ENCODE measurements at regions not wholly inside any gene's neighbourhood (a gene's known extent, or its start where the extent isn't known, plus 50 kb on each side); places are given as distances from the start of the nearest gene placed in this dataset.
A peak's percentile ranks its signal among the peaks of the same experiment; 100 is the strongest.
"Not testable (repeated sequence)": the region's sequence is repeated elsewhere in the genome, so short reads cannot be mapped to it uniquely, and the experiment has no call there.

DNA sequence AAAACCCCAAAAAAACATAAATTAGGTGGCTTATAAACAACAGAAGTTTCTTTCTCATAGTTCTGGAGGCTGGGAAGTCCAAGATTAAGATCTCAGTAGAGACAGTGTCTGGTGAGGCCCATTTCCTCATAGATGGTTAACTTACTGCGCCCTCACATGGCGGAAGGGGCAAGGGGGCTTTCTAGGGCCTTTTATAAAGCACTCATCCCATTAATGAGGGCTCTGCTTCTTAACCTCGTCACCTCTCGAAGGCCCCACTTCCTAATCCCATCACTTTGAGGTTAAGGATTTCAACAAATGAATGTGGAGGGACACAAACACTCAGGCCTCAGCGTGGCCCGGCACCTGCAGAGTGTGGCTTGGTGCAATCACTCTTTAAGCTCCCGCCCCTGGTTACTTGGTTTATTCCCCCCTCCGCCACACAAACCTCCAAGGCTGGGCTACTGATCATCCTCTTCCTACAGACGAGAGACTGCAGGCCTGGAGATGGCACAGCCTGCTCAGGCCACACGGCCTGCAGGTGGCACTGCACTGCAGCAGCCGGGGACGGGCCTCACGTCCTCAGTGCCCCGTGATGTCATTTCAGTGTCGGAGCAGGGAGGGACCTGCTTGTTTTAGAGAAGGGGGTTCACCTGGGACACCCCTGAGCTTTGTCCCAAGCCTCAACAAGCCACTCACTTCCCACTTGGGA lies 188.9 kb upstream of the ZNF469 start:
- H3K4me3 Mint-ChIP-seq; H3K27me3 Mint-ChIP-seq; H3K36me3 Mint-ChIP-seq; H3K9me3 Mint-ChIP-seq (ENCODE audit: low read depth); H3K27ac Mint-ChIP-seq; H3K4me1 Mint-ChIP-seq; CTCF ChIA-PET: not testable (repeated sequence)
- peak; percentile 67 for ATAC-seq
- DNase-seq: peak; percentile 54

GRCh38 chr16:88194397-88195268 lies 188.1 kb upstream of the ZNF469 start:
- Mint-ChIP-seq H3K4me3 (no peak overlapping the region), H3K36me3 (peaks cover 3% of the 10 kb centered on the region), H3K27ac (no peak overlapping the region), H3K27me3 (no peaks in the 10 kb centered on the region), H3K4me1 (no peaks in the 10 kb centered on the region), H3K9me3 (ENCODE audit: low read depth) (peaks cover 4% of the 10 kb centered on the region)
- ATAC-seq (no peak), DNase-seq (no peak)
- CTCF ChIA-PET: interaction anchor here (1.1 kb wide), 1 partner anchor 236 kb away, joined by 3 read pairs; no protein-coding TSS in a partner anchor

- Mint-ChIP-seq H3K36me3 (peaks cover 3% of the 10 kb centered on the region), H3K9me3 (ENCODE audit: low read depth) (peaks cover 4% of the 10 kb centered on the region), H3K4me3 (no peak overlapping the region), H3K4me1 (no peaks in the 10 kb centered on the region), H3K27me3 (no peaks in the 10 kb centered on the region), H3K27ac (no peak overlapping the region)
- CTCF ChIA-PET: interaction anchor here (1.1 kb wide), 1 partner anchor 235 kb away, joined by 3 read pairs; no protein-coding TSS in a partner anchor
- DNase-seq (no peak), ATAC-seq (no peak)
Observed at GRCh38 chr16:88195269-88195705, 187.5 kb upstream of the ZNF469 start.

- H3K9me3 Mint-ChIP-seq (ENCODE audit: low read depth): peaks cover 4% of the 10 kb centered on the region
- H3K27ac Mint-ChIP-seq: no peak overlapping the region
- H3K27me3 Mint-ChIP-seq: no peaks in the 10 kb centered on the region
- peaks cover 3% of the 10 kb centered on the region for H3K36me3 Mint-ChIP-seq
- H3K4me3 Mint-ChIP-seq: no peak overlapping the region
- CTCF ChIA-PET: no interaction called here
- ATAC-seq (no peak), DNase-seq (no peak)
- H3K4me1 Mint-ChIP-seq: no peaks in the 10 kb centered on the region
Observed at GRCh38 chr16:88195911-88196465, 186.8 kb upstream of the ZNF469 start.

GRCh38 chr16:88196471-88197400 lies 186.0 kb upstream of the ZNF469 start:
- Mint-ChIP-seq H3K27me3 (no peaks in the 10 kb centered on the region), H3K27ac (no peak overlapping the region), H3K9me3 (ENCODE audit: low read depth) (peaks cover 4% of the 10 kb centered on the region), H3K36me3 (peaks cover 3% of the 10 kb centered on the region), H3K4me1 (no peaks in the 10 kb centered on the region), H3K4me3 (no peak overlapping the region)
- CTCF ChIA-PET: interaction anchor here (1.3 kb wide), 1 partner anchor 241 kb away, joined by 5 read pairs; no protein-coding TSS in a partner anchor
- ATAC-seq (no peak), DNase-seq (no peak)

DNA sequence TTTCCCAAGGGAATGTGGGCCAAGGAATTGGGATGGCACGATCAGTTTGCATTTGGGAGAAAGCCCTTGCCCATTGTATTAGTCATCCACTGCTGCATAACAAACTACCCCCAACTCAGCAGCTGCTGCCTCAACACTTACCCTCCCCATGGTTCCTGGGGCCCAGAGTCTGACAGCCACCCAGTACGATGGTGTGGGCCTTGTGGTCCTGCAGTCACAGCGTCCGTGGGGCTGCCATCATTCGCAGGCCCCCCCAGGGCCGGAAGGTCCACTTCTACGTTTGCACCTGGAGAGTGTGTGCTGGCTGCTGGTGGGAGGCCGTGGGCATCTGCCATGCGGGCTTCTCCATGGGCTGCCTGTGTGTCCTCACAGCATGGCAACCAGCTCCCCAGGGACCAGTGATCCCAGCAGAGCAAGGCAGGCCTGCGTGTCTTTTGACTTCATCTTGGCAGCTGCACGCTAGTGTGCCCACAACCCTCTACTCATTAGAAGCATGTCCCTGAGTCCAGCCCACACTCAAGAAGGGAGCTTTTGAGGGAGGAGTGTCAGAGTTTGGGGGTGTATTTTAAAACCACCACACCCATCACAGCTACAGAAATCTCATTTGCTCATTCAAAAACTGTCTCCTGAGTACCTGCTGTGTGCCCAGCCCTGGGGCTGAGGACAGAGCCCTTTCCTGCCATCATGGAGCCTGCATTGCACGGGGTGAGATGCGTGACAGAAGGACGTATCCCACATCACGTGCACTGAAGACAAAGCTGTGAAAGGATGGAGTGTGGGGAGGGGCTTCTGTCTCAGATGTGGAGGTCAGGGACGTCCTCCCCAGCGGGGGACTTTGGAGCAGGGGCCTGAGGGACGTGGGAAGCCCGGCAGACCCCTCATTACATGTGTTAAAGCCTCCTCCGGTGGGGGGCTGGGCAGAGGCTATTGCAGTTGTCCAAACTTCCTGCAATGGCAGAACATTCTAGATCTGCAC lies 185.0 kb upstream of the ZNF469 start:
- ATAC-seq: no peak
- Mint-ChIP-seq H3K4me1 (no peaks in the 10 kb centered on the region), H3K9me3 (ENCODE audit: low read depth) (peaks cover under 1% of the 10 kb centered on the region), H3K27ac (no peak overlapping the region), H3K27me3 (no peaks in the 10 kb centered on the region), H3K36me3 (no peaks in the 10 kb centered on the region), H3K4me3 (no peak overlapping the region)
- CTCF ChIA-PET: interaction anchor here (1.3 kb wide), 1 partner anchor 240 kb away, joined by 5 read pairs; no protein-coding TSS in a partner anchor
- no peak for DNase-seq

DNA sequence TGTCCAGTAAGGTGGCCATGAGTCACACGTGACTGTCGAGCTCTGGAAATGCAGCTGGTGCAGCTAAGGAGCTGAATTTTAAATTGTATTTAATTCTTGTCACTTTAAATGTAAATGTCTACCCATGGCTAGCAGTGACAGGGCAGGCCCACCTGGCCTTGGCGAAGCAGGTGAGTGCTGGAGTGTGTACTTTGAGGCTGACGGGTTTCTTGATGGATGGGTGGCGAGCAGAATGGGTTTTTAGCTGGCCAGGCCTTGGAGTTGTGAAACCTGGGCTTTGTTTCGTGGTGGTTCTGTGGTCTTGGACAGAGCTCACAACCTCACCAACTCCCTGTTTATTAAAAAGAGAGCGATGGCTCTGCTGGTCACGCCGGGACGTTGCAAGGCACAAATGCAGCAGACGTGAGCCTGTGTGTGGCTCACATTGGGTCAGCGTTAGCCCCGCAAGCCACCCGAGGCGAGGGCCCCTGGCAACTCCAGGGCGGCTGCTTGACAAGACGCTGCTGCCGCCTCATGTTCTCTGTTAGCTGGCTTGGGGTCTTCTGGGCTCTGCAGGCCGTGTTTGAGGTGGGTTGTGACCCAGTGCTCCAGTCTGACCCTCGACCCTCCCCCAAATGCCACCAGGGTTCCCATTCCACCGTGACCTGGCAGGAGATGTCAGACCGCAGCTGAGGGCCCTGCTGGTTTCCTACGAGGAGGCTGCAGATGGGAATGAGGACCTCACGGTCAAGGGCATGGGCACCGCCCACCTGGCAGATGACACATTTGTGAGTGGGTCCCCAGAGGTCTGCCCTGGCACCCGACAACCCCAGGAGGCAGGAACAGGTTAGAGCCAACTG lies 184.1 kb upstream of the ZNF469 start:
- H3K27me3 Mint-ChIP-seq; H3K36me3 Mint-ChIP-seq; CTCF ChIA-PET; H3K4me1 Mint-ChIP-seq; DNase-seq; H3K27ac Mint-ChIP-seq; H3K9me3 Mint-ChIP-seq (ENCODE audit: low read depth); H3K4me3 Mint-ChIP-seq; ATAC-seq: not testable (repeated sequence)

GRCh38 chr16:88199296-88200153 lies 183.2 kb upstream of the ZNF469 start:
- H3K36me3 Mint-ChIP-seq; DNase-seq; H3K27ac Mint-ChIP-seq; H3K9me3 Mint-ChIP-seq (ENCODE audit: low read depth); CTCF ChIA-PET; ATAC-seq; H3K4me1 Mint-ChIP-seq; H3K27me3 Mint-ChIP-seq; H3K4me3 Mint-ChIP-seq: not testable (repeated sequence)

GRCh38 chr16:88200154-88200895 lies 182.4 kb upstream of the ZNF469 start:
- ATAC-seq: not testable (repeated sequence)

DNA sequence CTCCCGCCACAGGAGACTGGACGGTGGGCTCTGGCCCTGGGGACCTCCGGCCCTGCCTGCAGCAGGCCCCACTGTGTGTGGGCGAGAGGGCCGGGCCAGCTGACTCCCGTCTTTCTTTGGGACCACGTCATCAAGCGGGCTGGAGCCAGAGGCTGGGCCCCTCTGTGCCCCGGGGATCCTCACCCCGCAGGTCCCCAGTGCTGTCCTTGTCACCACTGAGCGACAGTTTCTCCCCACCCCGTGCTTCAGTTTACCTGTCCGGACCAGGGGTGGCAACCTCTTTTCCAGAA lies 181.9 kb upstream of the ZNF469 start:
- no peaks in the 10 kb centered on the region for H3K27me3 Mint-ChIP-seq
- H3K4me3 Mint-ChIP-seq: no peak overlapping the region
- H3K9me3 Mint-ChIP-seq (ENCODE audit: low read depth): no peaks in the 10 kb centered on the region
- no peaks in the 10 kb centered on the region for H3K36me3 Mint-ChIP-seq
- H3K4me1 Mint-ChIP-seq: no peaks in the 10 kb centered on the region
- CTCF ChIA-PET: no interaction called here
- H3K27ac Mint-ChIP-seq: no peak overlapping the region
- no peak for ATAC-seq
- DNase-seq: no peak

More at GRCh38 chr16:88200154-88200895, 182.4 kb upstream of the ZNF469 start:
- H3K4me1 Mint-ChIP-seq; H3K9me3 Mint-ChIP-seq (ENCODE audit: low read depth); H3K27ac Mint-ChIP-seq; H3K36me3 Mint-ChIP-seq; CTCF ChIA-PET; DNase-seq; H3K4me3 Mint-ChIP-seq; H3K27me3 Mint-ChIP-seq: not testable (repeated sequence)

Measured in activated CD8-positive, alpha-beta memory T cell treated with anti-CD3 and anti-CD28 coated beads, Interleukin-2, amount 10 ng/mL, durations not matched to agents 7 days and 5 days (primary cell).